OCI-M2 (cell line): ENCODE measurements at regions not wholly inside any gene's neighbourhood (a gene's known extent, or its start where the extent isn't known, plus 50 kb on each side); places are given as distances from the start of the nearest gene placed in this dataset.

Source experiments
- DNase-seq: peaks from one replicate; lab custom pipeline; 2025; ENCODE audit not compliant: unreplicated experiment; lab: John Stamatoyannopoulos, UW

GRCh38 chr13:30033681-30034457, 183.5 kb upstream of the UBL3 start:
- no peak for DNase-seq

DNA sequence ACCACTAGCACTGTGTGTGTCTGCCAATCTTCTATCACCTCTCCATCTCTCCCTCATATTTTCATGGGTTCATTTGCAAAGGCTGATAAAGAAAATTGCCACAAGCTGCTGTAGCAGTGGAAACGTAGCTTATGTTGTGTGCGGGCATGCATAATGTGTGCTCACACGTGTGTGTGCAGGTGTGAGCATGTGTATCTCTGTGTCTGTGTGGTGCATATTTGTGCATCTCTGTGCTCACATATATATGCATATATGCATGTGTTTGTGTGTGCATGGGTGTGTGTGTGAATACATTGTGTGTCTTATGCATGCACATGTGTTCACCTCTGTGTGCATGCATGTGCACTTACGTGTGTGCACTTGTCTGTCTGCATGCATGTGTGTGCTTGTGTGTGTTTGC, 181.8 kb upstream of the UBL3 start:
- no peak for DNase-seq

- DNase-seq, result no peak
Measured at GRCh38 chr13:30031488-30031887, 181.1 kb upstream of the UBL3 start.

GRCh38 chr13:30030141-30030750, 179.8 kb upstream of the UBL3 start:
- no peak for DNase-seq

- no peak for DNase-seq
Measured at GRCh38 chr13:30027569-30028455, 177.4 kb upstream of the UBL3 start.

GRCh38 chr13:30026909-30027308, 176.5 kb upstream of the UBL3 start:
- DNase-seq, result no peak

DNA sequence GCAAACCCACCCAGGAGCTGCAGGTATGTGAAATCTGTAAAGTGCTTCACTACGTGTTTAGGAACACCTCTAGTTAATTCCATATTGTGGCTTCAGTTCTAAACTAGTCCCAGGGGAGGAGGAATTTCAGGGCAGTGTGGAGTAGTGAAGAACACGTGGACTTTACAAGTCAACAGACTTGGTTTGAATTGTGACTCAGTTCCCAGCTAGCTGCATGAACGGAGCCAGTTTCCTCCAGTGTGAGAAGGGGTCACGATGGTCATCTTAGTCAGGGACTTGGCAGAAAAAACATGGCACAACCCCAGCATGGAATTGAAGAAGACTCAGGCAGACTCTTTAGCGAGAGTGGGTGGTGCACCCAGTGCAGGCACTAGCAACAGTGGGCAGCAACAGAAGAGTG, 175.7 kb upstream of the UBL3 start:
- DNase-seq, result no peak

DNA sequence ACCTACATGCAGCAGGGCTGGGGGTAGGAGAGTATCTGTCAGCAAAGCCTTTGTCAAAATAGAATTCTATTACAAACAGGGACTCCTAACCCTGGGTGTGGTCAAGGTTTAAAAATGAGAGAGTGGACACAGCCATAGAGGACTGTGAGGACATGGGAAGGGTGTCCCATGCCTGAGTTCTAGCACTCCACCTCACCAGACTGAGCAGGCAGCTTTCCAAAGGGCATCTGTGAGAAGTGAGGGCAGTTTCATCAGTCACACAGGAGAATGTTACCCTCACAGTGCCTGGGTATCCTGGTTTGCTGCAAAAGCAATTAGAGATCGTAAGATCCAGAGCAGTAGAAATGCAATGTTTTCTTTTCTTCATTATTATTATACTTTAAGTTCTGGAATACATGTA, 174.9 kb upstream of the UBL3 start:
- no peak for DNase-seq

DNA sequence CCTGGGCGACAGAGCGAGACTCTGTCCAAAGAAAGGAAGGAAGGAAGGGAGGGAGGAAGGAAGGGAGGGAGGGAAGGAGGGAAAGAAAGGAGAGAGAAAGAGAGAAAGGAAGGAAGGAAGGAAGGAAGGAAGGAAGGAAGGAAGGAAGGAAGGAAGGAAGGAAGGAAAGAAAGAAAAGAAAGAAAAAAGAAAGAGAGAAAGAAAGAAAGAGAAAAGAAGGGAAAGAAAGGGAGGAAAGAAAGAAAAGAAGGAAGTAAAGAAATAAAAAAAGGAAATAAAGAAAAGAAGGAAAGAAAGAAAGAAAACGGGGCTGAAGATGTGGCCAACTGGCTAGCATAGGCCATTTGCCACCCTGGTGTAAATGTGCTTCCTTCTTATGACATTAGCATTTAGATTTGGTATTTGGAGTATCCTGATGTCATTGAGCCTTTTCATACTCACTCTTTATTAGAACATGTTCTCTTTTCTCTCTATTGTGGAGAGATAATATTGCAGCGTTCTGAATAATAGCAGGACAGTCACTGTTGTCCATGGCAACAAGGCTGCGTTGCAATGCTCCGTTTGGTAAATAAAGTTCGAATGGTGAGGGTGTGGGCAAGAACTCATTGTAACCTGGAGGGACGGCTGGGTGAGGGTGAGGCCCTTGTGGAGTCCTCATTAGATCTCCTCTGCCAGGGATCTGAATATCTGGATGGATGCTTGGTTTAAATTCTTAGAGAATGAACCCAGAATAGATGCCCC, 173.9 kb upstream of the UBL3 start:
- no peak for DNase-seq

- no peak for DNase-seq
Measured at GRCh38 chr13:30023196-30023895, 172.9 kb upstream of the UBL3 start.

- DNase-seq, result no peak
Measured at GRCh38 chr13:30022796-30023195, 172.4 kb upstream of the UBL3 start.

GRCh38 chr13:30022256-30022655, 171.8 kb upstream of the UBL3 start:
- DNase-seq, result no peak

DNA sequence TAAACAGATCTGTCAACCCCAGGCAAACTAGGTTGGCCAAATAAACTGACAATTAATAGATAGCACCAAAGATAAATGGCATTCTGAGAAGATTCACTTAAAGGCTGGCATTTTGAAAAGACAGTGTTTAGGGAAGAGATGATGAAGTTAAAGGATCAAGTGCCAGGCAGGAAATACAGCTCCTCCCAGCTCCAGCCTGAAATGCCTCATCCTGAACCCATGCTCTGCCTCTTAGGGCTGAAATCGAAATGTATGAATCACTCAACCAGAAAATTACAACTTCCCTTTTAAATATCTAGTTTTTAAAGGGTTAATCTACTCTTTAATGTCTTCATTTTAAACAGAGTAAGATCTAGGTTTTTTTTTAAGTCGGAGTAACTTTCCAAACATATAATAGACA, 171.2 kb upstream of the UBL3 start:
- no peak for DNase-seq

- DNase-seq, result no peak
Measured at GRCh38 chr13:30020726-30021312, 170.4 kb upstream of the UBL3 start.

DNA sequence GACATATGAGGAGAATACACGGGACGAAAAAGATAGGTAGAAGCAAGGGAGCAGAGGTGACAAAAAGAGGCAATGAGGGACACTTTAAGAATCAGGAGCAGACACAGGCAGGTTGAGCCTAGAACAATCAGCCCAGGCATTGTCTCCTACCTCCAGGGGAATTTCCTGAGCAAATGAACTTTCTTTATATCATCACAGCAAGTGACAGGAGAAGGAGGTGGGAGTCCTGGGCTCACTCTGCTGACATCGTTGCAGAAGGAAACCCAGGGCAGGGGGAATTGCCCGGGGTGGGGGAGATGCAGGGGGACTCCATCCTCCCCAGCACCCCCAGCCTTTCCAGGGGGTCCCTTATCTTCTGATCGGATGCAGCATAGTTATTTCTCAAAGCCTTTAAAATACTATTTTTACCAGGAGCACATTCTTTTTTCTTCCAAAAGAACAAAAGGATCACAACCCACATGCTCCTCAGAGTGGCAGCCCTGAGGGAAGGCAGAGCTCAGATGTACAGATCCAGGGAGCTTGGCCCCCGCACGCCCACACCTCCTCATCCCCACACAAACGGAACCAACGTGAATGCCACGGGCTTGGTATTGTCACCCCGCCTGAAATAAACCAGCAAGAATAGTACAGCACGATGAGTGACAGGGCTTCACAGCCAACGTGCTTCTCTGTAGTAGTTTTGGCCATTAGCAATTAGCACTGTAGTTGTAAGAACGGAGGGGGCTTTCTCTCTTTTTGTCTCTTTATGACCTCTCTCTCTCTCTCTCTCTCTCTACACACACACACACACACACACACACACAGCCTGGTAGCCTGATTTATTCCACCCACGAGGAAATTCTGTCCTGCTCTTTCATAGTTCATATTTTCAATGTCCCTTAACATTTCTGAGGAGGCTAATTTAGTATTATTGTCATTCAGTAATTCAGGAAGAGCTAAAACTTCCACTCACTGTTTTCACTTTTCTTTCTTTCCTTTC, 169.5 kb upstream of the UBL3 start:
- no peak for DNase-seq

- no peak for DNase-seq
Measured at GRCh38 chr13:30017880-30018279, 167.5 kb upstream of the UBL3 start.

- no peak for DNase-seq
Measured at GRCh38 chr13:30016398-30016797, 166.0 kb upstream of the UBL3 start.

- no peak for DNase-seq
Measured at GRCh38 chr13:30009411-30009810, 159.0 kb upstream of the UBL3 start.

DNA sequence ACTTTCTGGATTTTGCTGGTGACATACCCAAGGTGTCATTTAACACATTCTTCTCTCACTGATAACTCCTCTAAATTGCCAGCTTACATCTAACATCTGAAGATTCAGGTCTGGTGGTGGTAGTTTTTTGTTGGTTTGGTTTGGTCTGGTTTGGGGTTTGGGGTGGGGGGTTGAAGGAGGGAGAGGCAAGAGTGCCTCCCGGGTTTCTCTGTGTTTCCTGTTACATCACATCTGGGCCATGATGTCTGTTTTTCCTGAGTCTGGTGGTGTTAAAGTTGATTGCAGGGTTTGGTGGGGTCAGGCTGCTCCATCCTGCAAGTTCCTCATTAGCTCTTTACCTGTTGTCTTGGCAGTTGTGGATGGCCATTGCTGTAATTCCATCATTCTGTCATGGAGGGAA, 155.8 kb upstream of the UBL3 start:
- no peak for DNase-seq
